GM12865 (cell line): ENCODE measurements at regions not wholly inside any gene's neighbourhood (a gene's known extent, or its start where the extent isn't known, plus 50 kb on each side); places are given as distances from the start of the nearest gene placed in this dataset.

ENCODE experiments used
- DNase-seq: peaks from one replicate; pipeline ENCODE4 v3.0.0; 2010; ENCODE audit warnings: low read depth
- H3K4me3 ChIP-seq: 2 replicates; pipeline ENCODE4 v1.5.1; 2011; ENCODE audit warnings: mild to moderate bottlenecking, low read depth, low read length, control low read depth
- CTCF ChIP-seq: IDR thresholded peaks from 2 replicates; pipeline ENCODE4 v1.5.1; 2011; ENCODE audit warnings: low read length, control low read depth, low read depth, inconsistent platforms; ENCODE audit not compliant: insufficient read depth; ENCODE audit errors: missing control alignments

GRCh38 chr2:18066894-18067293 lies 188.4 kb downstream of the KCNS3 start:
- H3K4me3 ChIP-seq, result no peak overlapping the region
- no peak for TF ChIP-seq CTCF
- DNase-seq, result no peak

GRCh38 chr2:18066066-18066465 lies 187.6 kb downstream of the KCNS3 start:
- DNase-seq, result no peak
- TF ChIP-seq CTCF, result no peak
- H3K4me3 ChIP-seq, result no peak overlapping the region

GRCh38 chr2:18065249-18065648 lies 186.8 kb downstream of the KCNS3 start:
- H3K4me3 ChIP-seq, result no peak overlapping the region
- no peak for TF ChIP-seq CTCF

GRCh38 chr2:18063826-18064470 lies 185.5 kb downstream of the KCNS3 start:
- DNase-seq, result no peak
- no peak overlapping the region for H3K4me3 ChIP-seq
- TF ChIP-seq CTCF, result no peak

More at GRCh38 chr2:18065249-18065648, 186.8 kb downstream of the KCNS3 start:
- DNase-seq, result no peak

GRCh38 chr2:18062892-18063291 lies 184.4 kb downstream of the KCNS3 start:
- no peak for DNase-seq

GRCh38 chr2:18061717-18062116 lies 183.2 kb downstream of the KCNS3 start:
- TF ChIP-seq CTCF, result no peak
- no peak overlapping the region for H3K4me3 ChIP-seq

More at GRCh38 chr2:18062892-18063291, 184.4 kb downstream of the KCNS3 start:
- TF ChIP-seq CTCF, result no peak
- H3K4me3 ChIP-seq, result no peak overlapping the region

GRCh38 chr2:18057657-18058056 lies 179.2 kb downstream of the KCNS3 start:
- TF ChIP-seq CTCF, result no peak
- H3K4me3 ChIP-seq, result no peak overlapping the region
- no peak for DNase-seq

More at GRCh38 chr2:18061717-18062116, 183.2 kb downstream of the KCNS3 start:
- no peak for DNase-seq
